ENCODE measurements at regions not wholly inside any gene's neighbourhood (a gene's known extent, or its start where the extent isn't known, plus 50 kb on each side); places are given as distances from the start of the nearest gene placed in this dataset.

DNA sequence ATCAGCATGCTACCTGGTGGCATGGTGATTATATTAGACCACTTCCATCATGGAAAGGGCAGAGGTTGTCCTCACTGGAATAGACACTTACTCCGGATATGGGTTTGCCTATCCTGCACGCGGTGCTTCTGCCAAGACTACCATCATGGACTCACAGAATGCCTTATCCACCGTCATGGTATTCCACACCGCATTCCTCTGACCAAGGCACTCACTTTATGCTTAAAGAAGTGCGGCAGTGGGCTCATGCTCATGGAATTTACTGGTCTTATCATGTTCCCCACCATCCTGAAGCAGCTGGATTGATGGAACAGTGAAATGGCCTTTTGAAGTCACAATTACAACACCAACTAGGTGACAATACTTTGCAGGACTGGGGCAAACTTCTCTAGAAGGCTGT, 109.2 kb upstream of the DRD2 start:
- Histone ChIP-seq H3K4me1 (replicated peaks in 1 of 2; ENCODE audit: control insufficient read depth in 2 of 2, insufficient read depth in 2 of 2, low read length in 2 of 2) (peaks cover 0 to 10% of the 10 kb centered on the region in 2 experiments; a peak in 2 of 5 replicates), H3K79me2 (ENCODE audit: control insufficient read depth, insufficient read depth, low read length) (no peaks in the 10 kb centered on the region), H3K4me2 (ENCODE audit: insufficient read depth, low read length) (no peak overlapping the region), H4K20me1 (replicated peaks; ENCODE audit: control insufficient read depth, insufficient read depth, low read length) (no peaks in the 10 kb centered on the region), H3K4me3 (no peak overlapping the region), H3K9me3 (replicated peaks; ENCODE audit: control insufficient read depth, insufficient read depth, low read depth, low read length) (no peaks in the 10 kb centered on the region), H2AFZ (ENCODE audit: low read depth, low read length) (no peak overlapping the region), H3K36me3 (ENCODE audit: control insufficient read depth, insufficient read depth, low read length) (no peaks in the 10 kb centered on the region), H3K27me3 (ENCODE audit: control insufficient read depth in 2 of 2, insufficient read depth in 2 of 2, low read length in 2 of 2) (no peaks in the 10 kb centered on the region), H3K9me1 (ENCODE audit: control insufficient read depth, insufficient read depth, low read length) (no peaks in the 10 kb centered on the region), H3K27ac (ENCODE audit: extremely low read depth, low read depth, low read length) (no peak overlapping the region), H3K9ac (ENCODE audit: insufficient read depth in 1 of 2, low read depth in 2 of 2, low read length in 2 of 2) (no peak overlapping the region)
- FAIRE-seq (no peak), ATAC-seq (no peak), DNase-seq (ENCODE audit: extremely low read depth in 1 of 4, low spot score in 3 of 4) (no peak)
- in situ Hi-C loops (cut with MboI) = no loop called here
- WGBS (ENCODE audit: insufficient coverage, low coverage, missing lambda C conversion rate) = 71% methylated on average over 6 of the region's 6 CpGs
- intact Hi-C loops (cut with micrococcal nuclease) = no loop called here
- TF ChIP-seq NR2C2 (CRISPR knock-in tag; IDR thresholded peaks at IDR 0.05) (no peak), NR2C2 (tag; IDR thresholded peaks at IDR 0.05) (no peak), HEY1 (CRISPR knock-in tag; IDR thresholded peaks at IDR 0.05; ENCODE audit: borderline replicate concordance) (no peak)
- CTCF ChIA-PET (ENCODE audit: low intra/inter-chr PET ratio) = no interaction called here
- POLR2A ChIA-PET = no interaction called here
- no TSS peak for BruUV-seq (replicated peaks)

GRCh38 chr11:113581713-113582112, 106.5 kb upstream of the DRD2 start:
- Histone ChIP-seq H3K9me1 (ENCODE audit: control insufficient read depth, insufficient read depth, low read length) (no peaks in the 10 kb centered on the region), H3K27ac (ENCODE audit: extremely low read depth, low read depth, low read length) (no peak overlapping the region), H3K4me3 (no peak overlapping the region), H3K4me2 (ENCODE audit: insufficient read depth, low read length) (no peak overlapping the region), H3K9ac (ENCODE audit: insufficient read depth in 1 of 2, low read depth in 2 of 2, low read length in 2 of 2) (no peak overlapping the region), H4K20me1 (replicated peaks; ENCODE audit: control insufficient read depth, insufficient read depth, low read length) (no peaks in the 10 kb centered on the region), H3K4me1 (replicated peaks in 1 of 2; ENCODE audit: control insufficient read depth in 2 of 2, insufficient read depth in 2 of 2, low read length in 2 of 2) (peaks cover 0 to 8% of the 10 kb centered on the region in 2 experiments; a peak in 3 of 5 replicates), H3K79me2 (ENCODE audit: control insufficient read depth, insufficient read depth, low read length) (no peaks in the 10 kb centered on the region), H2AFZ (ENCODE audit: low read depth, low read length) (peak overlapping the region; percentile 52; the same call in 1 of the 2 replicates), H3K9me3 (replicated peaks; ENCODE audit: control insufficient read depth, insufficient read depth, low read depth, low read length) (no peaks in the 10 kb centered on the region), H3K27me3 (ENCODE audit: control insufficient read depth in 2 of 2, insufficient read depth in 2 of 2, low read length in 2 of 2) (no peaks in the 10 kb centered on the region), H3K36me3 (ENCODE audit: control insufficient read depth, insufficient read depth, low read length) (no peaks in the 10 kb centered on the region)
- no peak for DNase-seq (ENCODE audit: extremely low read depth in 1 of 4, low spot score in 3 of 4)
- POLR2A ChIA-PET = no interaction called here
- no peak for FAIRE-seq
- intact Hi-C loops (cut with micrococcal nuclease) (no loop called here), in situ Hi-C loops (cut with MboI) (no loop called here)
- no peak for ATAC-seq
- CTCF ChIA-PET (ENCODE audit: low intra/inter-chr PET ratio) = no interaction called here
- WGBS (ENCODE audit: insufficient coverage, low coverage, missing lambda C conversion rate) = 38% methylated on average over 3 of the region's 3 CpGs
- no TSS peak for BruUV-seq (replicated peaks)
- no peak for TF ChIP-seq FOXP1 (CRISPR knock-in tag; IDR thresholded peaks at IDR 0.05)
- TF ChIP-seq CC2D1A (IDR thresholded peaks at IDR 0.05) = no peak
- no peak for TF ChIP-seq CEBPG (CRISPR knock-in tag; IDR thresholded peaks at IDR 0.05)
- 0 out of 4 replicates have a peak, but pooled peaks of 1 of the 2 experiments have one; percentile 12 for TF ChIP-seq CEBPG (tag; conservative IDR thresholded peaks at IDR 0.05 in 1 of 2, IDR thresholded peaks at IDR 0.05 in 1 of 2)
- TF ChIP-seq ZNF354B (CRISPR knock-in tag; IDR thresholded peaks at IDR 0.05) = no peak
- TF ChIP-seq CEBPB (tag; IDR thresholded peaks at IDR 0.05) = peak; percentile 70
- no peak for TF ChIP-seq PKNOX1 (IDR thresholded peaks at IDR 0.05)
- TF ChIP-seq FUS (optimal IDR thresholded peaks at IDR 0.05; ENCODE audit: low read depth, low read length) = no peak
- no peak for TF ChIP-seq ZNF12 (CRISPR knock-in tag; IDR thresholded peaks at IDR 0.05)
- no peak for TF ChIP-seq ZNF696 (CRISPR knock-in tag; conservative IDR thresholded peaks at IDR 0.05)
- no peak for TF ChIP-seq FOSL1 (tag; conservative IDR thresholded peaks at IDR 0.05)
- no peak for TF ChIP-seq ESRRA (IDR thresholded peaks at IDR 0.05; ENCODE audit: borderline replicate concordance, low read depth)

All from K562 (cell line).